Kidney (tissue), 13 donors: ENCODE measurements at regions not wholly inside any gene's neighbourhood (a gene's known extent, or its start where the extent isn't known, plus 50 kb on each side); places are given as distances from the start of the nearest gene placed in this dataset.

ENCODE experiments used
- DNase-seq, 5 donors: peaks; one replicate each; pipeline ENCODE4 v3.0.0-alpha.2; 2013 to 2020
- FAIRE-seq: peaks from 2 replicates; lab custom pipeline; 2012; peaks lifted over from hg19 to GRCh38; lab: Jason Lieb, UNC
- H3K27ac ChIP-seq, 2 donors: one replicate each; pipeline ENCODE4 v1.7.0; 2013; ENCODE audit warnings: low read depth in 2 of 2, low read length in 2 of 2, inconsistent platforms in 1 of 2
- H3K27me3 ChIP-seq: one replicate; pipeline ENCODE4 v1.7.1; 2013; ENCODE audit warnings: low read length, inconsistent platforms; ENCODE audit not compliant: control insufficient read depth, insufficient read depth
- H3K36me3 ChIP-seq, 3 donors: one replicate each; pipeline versions ENCODE4 v1.7.0 to v1.7.1; 2013; ENCODE audit warnings: low read length in 3 of 3, control low read depth in 1 of 3, inconsistent platforms in 1 of 3; ENCODE audit not compliant: insufficient read depth in 3 of 3, control insufficient read depth in 2 of 3
- H3K4me1 ChIP-seq, 3 donors: one replicate each; pipeline versions ENCODE4 v1.7.0 to v1.7.1; 2013; ENCODE audit warnings: low read length in 3 of 3, inconsistent platforms in 1 of 3, low read depth in 1 of 3; ENCODE audit not compliant: control insufficient read depth in 2 of 3, insufficient read depth in 2 of 3
- H3K4me3 ChIP-seq, 3 donors: one replicate each; pipeline versions ENCODE4 v1.7.0 to v1.8.1; 2013; ENCODE audit warnings: low read length in 3 of 3, control low read depth in 1 of 3, inconsistent platforms in 1 of 3
- H3K9ac ChIP-seq, 3 donors: one replicate each; pipeline versions ENCODE4 v1.7.0 to v1.7.1; 2013; ENCODE audit warnings: low read length in 3 of 3, control low read depth in 1 of 3, inconsistent platforms in 1 of 3
- H3K9me3 ChIP-seq, 3 donors: one replicate each; pipeline versions ENCODE4 v1.7.0 to v1.7.1; 2013; ENCODE audit warnings: low read length in 3 of 3, control low read depth in 1 of 3, inconsistent platforms in 1 of 3; ENCODE audit not compliant: control insufficient read depth in 2 of 3, insufficient read depth in 1 of 3
- intact Hi-C: fragments of 100-400 bp; cut with DNase I; formaldehyde crosslinking; loops from one replicate; pipeline ENCODE4 v1.11.1; 2022
- TF ChIP-seq, protein P1 (sequence below): IDR thresholded peaks from 3 replicates; pipeline ENCODE4 v1.5.1; 2012; ENCODE audit warnings: mild to moderate bottlenecking, moderate library complexity, borderline replicate concordance; ENCODE audit not compliant: insufficient read depth; ENCODE audit errors: extremely low read depth
- donor health status: control.
- donor health status: control.
- donor health status: control.
- donor health status: control.
- donor health status: control.
- donor health status: DM: yes; HTN: yes; CAD: no.
- donor health status: Normal renal cell carcinoma (clear cell type).

DNA sequence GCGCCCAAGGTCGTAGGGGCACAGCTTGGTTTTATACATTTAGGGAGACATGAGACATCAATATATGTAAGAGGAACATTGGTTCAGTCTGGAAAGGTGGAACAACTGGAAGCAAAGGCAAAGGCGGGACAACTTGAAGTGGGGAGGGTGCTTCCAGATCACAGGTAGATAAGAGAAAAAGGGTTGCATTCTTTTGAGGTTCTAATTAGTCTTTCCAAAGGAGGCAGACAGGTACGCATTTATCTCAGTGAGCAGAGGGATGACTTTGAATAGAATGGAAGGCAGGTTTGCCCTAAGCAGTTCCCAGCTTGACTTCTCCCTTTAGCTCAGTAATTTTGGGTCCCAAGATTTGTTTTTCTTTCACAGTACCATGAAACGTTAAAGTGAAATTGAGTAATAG lies 223.2 kb downstream of the FAM47A start:
- TF ChIP-seq, protein P1, sequence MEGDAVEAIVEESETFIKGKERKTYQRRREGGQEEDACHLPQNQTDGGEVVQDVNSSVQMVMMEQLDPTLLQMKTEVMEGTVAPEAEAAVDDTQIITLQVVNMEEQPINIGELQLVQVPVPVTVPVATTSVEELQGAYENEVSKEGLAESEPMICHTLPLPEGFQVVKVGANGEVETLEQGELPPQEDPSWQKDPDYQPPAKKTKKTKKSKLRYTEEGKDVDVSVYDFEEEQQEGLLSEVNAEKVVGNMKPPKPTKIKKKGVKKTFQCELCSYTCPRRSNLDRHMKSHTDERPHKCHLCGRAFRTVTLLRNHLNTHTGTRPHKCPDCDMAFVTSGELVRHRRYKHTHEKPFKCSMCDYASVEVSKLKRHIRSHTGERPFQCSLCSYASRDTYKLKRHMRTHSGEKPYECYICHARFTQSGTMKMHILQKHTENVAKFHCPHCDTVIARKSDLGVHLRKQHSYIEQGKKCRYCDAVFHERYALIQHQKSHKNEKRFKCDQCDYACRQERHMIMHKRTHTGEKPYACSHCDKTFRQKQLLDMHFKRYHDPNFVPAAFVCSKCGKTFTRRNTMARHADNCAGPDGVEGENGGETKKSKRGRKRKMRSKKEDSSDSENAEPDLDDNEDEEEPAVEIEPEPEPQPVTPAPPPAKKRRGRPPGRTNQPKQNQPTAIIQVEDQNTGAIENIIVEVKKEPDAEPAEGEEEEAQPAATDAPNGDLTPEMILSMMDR, result no peak
- intact Hi-C loops, result no loop called here
- no peak for DNase-seq
- H3K4me1 ChIP-seq, result no peaks in the 10 kb centered on the region
- H3K36me3 ChIP-seq, result no peaks in the 10 kb centered on the region
- no peak overlapping the region for H3K4me3 ChIP-seq
- H3K27ac ChIP-seq, result no peak overlapping the region
- H3K9me3 ChIP-seq, result no peaks in the 10 kb centered on the region
- H3K9ac ChIP-seq, result no peak overlapping the region
- H3K27me3 ChIP-seq, result no peaks in the 10 kb centered on the region
- FAIRE-seq, result no peak

DNA sequence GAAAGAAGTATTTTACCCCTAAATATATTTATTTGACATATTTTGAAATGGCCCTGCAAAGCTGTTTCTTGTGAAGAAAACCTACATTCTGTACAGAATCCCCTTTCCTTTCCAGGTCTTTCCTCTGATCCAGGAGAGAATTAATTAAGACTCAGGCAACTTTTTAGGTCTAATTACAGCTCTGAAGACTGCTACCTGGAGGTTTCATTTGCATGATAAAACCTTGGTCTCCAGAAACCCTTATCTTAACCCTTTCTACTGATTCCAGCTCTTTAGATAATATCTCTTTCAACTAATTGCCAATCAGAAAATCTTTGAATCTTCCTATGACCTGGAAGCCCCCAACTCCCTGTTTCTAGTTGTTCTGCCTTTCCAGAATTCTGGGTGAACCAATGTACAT lies 224.0 kb downstream of the FAM47A start:
- no peaks in the 10 kb centered on the region for H3K9me3 ChIP-seq

DNA sequence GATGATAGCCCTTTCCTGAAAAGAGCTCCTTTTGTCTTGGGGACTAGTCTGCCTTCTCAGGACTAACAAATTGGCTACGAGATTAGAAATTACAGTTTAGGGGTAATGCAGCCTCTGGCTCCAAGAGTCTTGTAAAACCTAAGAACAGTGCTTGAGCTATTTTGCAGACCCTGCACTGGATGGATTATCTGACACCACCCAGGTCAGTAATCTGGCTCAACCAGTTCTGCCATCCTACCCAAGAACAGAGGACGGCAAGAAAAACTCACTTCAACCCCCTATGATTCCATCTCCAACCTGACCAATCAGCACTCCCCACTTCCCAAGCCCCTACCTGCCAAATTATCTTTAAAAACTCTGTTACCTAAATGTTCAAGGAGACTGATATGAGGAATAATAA lies 225.1 kb downstream of the FAM47A start:
- FAIRE-seq (no peak), DNase-seq (no peak)
- no peaks in the 10 kb centered on the region for H3K27me3 ChIP-seq
- intact Hi-C loops, result no loop called here
- H3K4me3 ChIP-seq, result no peak overlapping the region
- no peak overlapping the region for H3K9ac ChIP-seq
- H3K9me3 ChIP-seq, result no peaks in the 10 kb centered on the region
- no peak overlapping the region for H3K27ac ChIP-seq
- H3K36me3 ChIP-seq, result no peaks in the 10 kb centered on the region
- TF ChIP-seq, protein P1, result no peak
- no peaks in the 10 kb centered on the region for H3K4me1 ChIP-seq

More for the DNA sequence above, 224.0 kb downstream of the FAM47A start:
- Histone ChIP-seq H3K9ac (no peak overlapping the region), H3K4me3 (no peak overlapping the region), H3K27me3 (no peaks in the 10 kb centered on the region), H3K4me1 (no peaks in the 10 kb centered on the region), H3K36me3 (no peaks in the 10 kb centered on the region), H3K27ac (no peak overlapping the region)
- DNase-seq, result no peak
- peak; percentile 27 for FAIRE-seq
- intact Hi-C loops, result no loop called here
- TF ChIP-seq, protein P1, result no peak

DNA sequence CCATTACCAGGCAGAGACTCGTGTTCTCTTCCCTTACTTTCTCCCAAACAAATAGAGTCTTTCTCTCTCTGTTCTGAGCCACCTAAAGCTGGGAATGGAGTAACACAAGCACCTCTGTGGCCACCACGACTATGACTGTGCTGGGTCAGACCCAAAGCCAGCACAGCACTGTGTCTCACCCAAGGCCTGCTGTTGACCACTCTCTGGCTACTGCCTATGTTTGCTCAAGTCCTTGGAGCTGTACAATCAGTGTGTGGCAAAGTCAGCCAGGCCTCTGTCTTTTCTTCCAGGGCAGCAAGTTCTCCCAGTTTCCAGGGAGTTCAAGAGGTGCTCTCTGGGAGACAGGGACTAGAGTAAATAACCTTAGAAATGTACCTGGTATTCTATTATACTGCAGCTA lies 239.4 kb downstream of the FAM47A start:
- DNase-seq, result no peak
- Histone ChIP-seq H3K4me3 (no peak overlapping the region), H3K27me3 (no peaks in the 10 kb centered on the region), H3K27ac (no peak overlapping the region), H3K9me3 (no peaks in the 10 kb centered on the region), H3K4me1 (no peaks in the 10 kb centered on the region), H3K9ac (no peak overlapping the region), H3K36me3 (no peaks in the 10 kb centered on the region)
- TF ChIP-seq, protein P1, result no peak
- intact Hi-C loops, result no loop called here
- no peak for FAIRE-seq
